ENCODE measurements at regions not wholly inside any gene's neighbourhood (a gene's known extent, or its start where the extent isn't known, plus 50 kb on each side); places are given as distances from the start of the nearest gene placed in this dataset.
"Not testable (repeated sequence)": the region's sequence is repeated elsewhere in the genome, so short reads cannot be mapped to it uniquely, and the experiment has no call there.

- no peak overlapping the region for H3K27ac ChIP-seq (ENCODE audit: low read length)
- no peaks in the 10 kb centered on the region for H3K9me3 ChIP-seq
- Mint-ChIP-seq H3K27me3 (no peaks in the 10 kb centered on the region), H3K9me3 (peaks cover 7 to 27% (median 20%) of the 10 kb centered on the region in 3 donors), H3K27ac (no peak overlapping the region), H3K36me3 (no peaks in the 10 kb centered on the region), H3K4me1 (no peaks in the 10 kb centered on the region), H3K4me3 (no peak overlapping the region)
- no peak overlapping the region for H3K4me3 ChIP-seq (ENCODE audit: control insufficient read depth in 1 of 2, extremely low read depth in 1 of 2, low read length in 1 of 2)
- DNase-seq (no peak), ATAC-seq (replicated peaks in 1 of 4) (no peak)
- CTCF ChIA-PET = no interaction called here
- no peaks in the 10 kb centered on the region for H3K4me1 ChIP-seq (ENCODE audit: control insufficient read depth in 1 of 2, extremely low read depth in 1 of 2, insufficient read depth in 2 of 2, low read length in 2 of 2)
- H3K36me3 ChIP-seq (ENCODE audit: control insufficient read depth in 2 of 2, extremely low read depth in 1 of 2, insufficient read depth in 1 of 2, low read length in 1 of 2) = no peaks in the 10 kb centered on the region
- H3K27me3 ChIP-seq (replicated peaks in 1 of 2; ENCODE audit: control insufficient read depth in 2 of 2, extremely low read depth in 1 of 2, insufficient read depth in 2 of 2, low read length in 1 of 2) = no peaks in the 10 kb centered on the region
- POLR2A ChIA-PET = no interaction called here
Observed at GRCh38 chr11:92053216-92053615, 171.4 kb upstream of the FAT3 start.

GRCh38 chr11:92050305-92050704 lies 174.3 kb upstream of the FAT3 start:
- ChIA-PET POLR2A (no interaction called here), CTCF (no interaction called here)
- H3K4me1 ChIP-seq (ENCODE audit: control insufficient read depth in 1 of 2, extremely low read depth in 1 of 2, insufficient read depth in 2 of 2, low read length in 2 of 2) = no peaks in the 10 kb centered on the region
- H3K9me3 ChIP-seq = no peaks in the 10 kb centered on the region
- Mint-ChIP-seq H3K27ac (no peak overlapping the region), H3K36me3 (no peaks in the 10 kb centered on the region), H3K4me3 (no peak overlapping the region), H3K4me1 (no peaks in the 10 kb centered on the region), H3K27me3 (no peaks in the 10 kb centered on the region), H3K9me3 (peaks cover 5 to 17% (median 11%) of the 10 kb centered on the region in 3 donors)
- H3K36me3 ChIP-seq (ENCODE audit: control insufficient read depth in 2 of 2, extremely low read depth in 1 of 2, insufficient read depth in 1 of 2, low read length in 1 of 2) = no peaks in the 10 kb centered on the region
- no peak for ATAC-seq (replicated peaks in 1 of 4)
- no peak overlapping the region for H3K27ac ChIP-seq (ENCODE audit: low read length)
- 83% methylated on average over 1 of the region's 2 CpGs for WGBS (ENCODE audit: insufficient coverage)
- DNase-seq = no peak
- H3K4me3 ChIP-seq (ENCODE audit: control insufficient read depth in 1 of 2, extremely low read depth in 1 of 2, low read length in 1 of 2) = no peak overlapping the region
- H3K27me3 ChIP-seq (replicated peaks in 1 of 2; ENCODE audit: control insufficient read depth in 2 of 2, extremely low read depth in 1 of 2, insufficient read depth in 2 of 2, low read length in 1 of 2) = no peaks in the 10 kb centered on the region

- Histone ChIP-seq H3K27ac (ENCODE audit: low read length) (no peak overlapping the region), H3K27me3 (replicated peaks in 1 of 2; ENCODE audit: control insufficient read depth in 2 of 2, extremely low read depth in 1 of 2, insufficient read depth in 2 of 2, low read length in 1 of 2) (no peaks in the 10 kb centered on the region), H3K9me3 (no peaks in the 10 kb centered on the region), H3K36me3 (ENCODE audit: control insufficient read depth in 2 of 2, extremely low read depth in 1 of 2, insufficient read depth in 1 of 2, low read length in 1 of 2) (no peaks in the 10 kb centered on the region), H3K4me1 (ENCODE audit: control insufficient read depth in 1 of 2, extremely low read depth in 1 of 2, insufficient read depth in 2 of 2, low read length in 2 of 2) (no peaks in the 10 kb centered on the region), H3K4me3 (ENCODE audit: control insufficient read depth in 1 of 2, extremely low read depth in 1 of 2, low read length in 1 of 2) (no peak overlapping the region)
- H3K4me3 Mint-ChIP-seq = no peak overlapping the region
- POLR2A ChIA-PET = no interaction called here
- no peak for ATAC-seq (replicated peaks in 1 of 4)
- CTCF ChIA-PET = no interaction called here
- no peaks in the 10 kb centered on the region for H3K4me1 Mint-ChIP-seq
- no CpG with 5 or more reads among the region's 1 CpG for WGBS (ENCODE audit: insufficient coverage)
- H3K36me3 Mint-ChIP-seq = no peaks in the 10 kb centered on the region
- no peak for DNase-seq
- no peaks in the 10 kb centered on the region for H3K27me3 Mint-ChIP-seq
- no peak overlapping the region for H3K27ac Mint-ChIP-seq
- H3K9me3 Mint-ChIP-seq = peaks cover 5 to 22% (median 7%) of the 10 kb centered on the region in 3 donors
Observed at GRCh38 chr11:92048415-92048814, 176.2 kb upstream of the FAT3 start.

- Histone ChIP-seq H3K36me3 (ENCODE audit: control insufficient read depth in 2 of 2, extremely low read depth in 1 of 2, insufficient read depth in 1 of 2, low read length in 1 of 2) (no peaks in the 10 kb centered on the region), H3K4me1 (ENCODE audit: control insufficient read depth in 1 of 2, extremely low read depth in 1 of 2, insufficient read depth in 2 of 2, low read length in 2 of 2) (no peaks in the 10 kb centered on the region), H3K4me3 (ENCODE audit: control insufficient read depth in 1 of 2, extremely low read depth in 1 of 2, low read length in 1 of 2) (no peak overlapping the region), H3K9me3 (no peaks in the 10 kb centered on the region), H3K27me3 (replicated peaks in 1 of 2; ENCODE audit: control insufficient read depth in 2 of 2, extremely low read depth in 1 of 2, insufficient read depth in 2 of 2, low read length in 1 of 2) (no peaks in the 10 kb centered on the region), H3K27ac (ENCODE audit: low read length) (no peak overlapping the region)
- no peak for DNase-seq
- Mint-ChIP-seq H3K36me3 (no peaks in the 10 kb centered on the region), H3K9me3 (peaks cover 6 to 19% (median 9%) of the 10 kb centered on the region in 3 donors), H3K4me1 (no peaks in the 10 kb centered on the region), H3K27ac (no peak overlapping the region), H3K4me3 (no peak overlapping the region), H3K27me3 (no peaks in the 10 kb centered on the region)
- ChIA-PET POLR2A (no interaction called here), CTCF (no interaction called here)
- no peak for ATAC-seq (replicated peaks in 1 of 4)
Observed at GRCh38 chr11:92046103-92046502, 178.5 kb upstream of the FAT3 start.

- H3K27ac Mint-ChIP-seq = no peak overlapping the region
Observed at GRCh38 chr11:92045301-92045700, 179.3 kb upstream of the FAT3 start.

GRCh38 chr11:92035488-92035887 lies 189.1 kb upstream of the FAT3 start:
- Mint-ChIP-seq H3K27me3 (no peaks in the 10 kb centered on the region), H3K36me3 (no peaks in the 10 kb centered on the region), H3K4me3 (no peak overlapping the region), H3K27ac (no peak overlapping the region), H3K9me3 (peaks cover 10 to 13% (median 12%) of the 10 kb centered on the region in 3 donors), H3K4me1 (no peaks in the 10 kb centered on the region)
- Histone ChIP-seq H3K27me3 (replicated peaks in 1 of 2; ENCODE audit: control insufficient read depth in 2 of 2, extremely low read depth in 1 of 2, insufficient read depth in 2 of 2, low read length in 1 of 2) (no peaks in the 10 kb centered on the region), H3K4me3 (ENCODE audit: control insufficient read depth in 1 of 2, extremely low read depth in 1 of 2, low read length in 1 of 2) (no peak overlapping the region), H3K4me1 (ENCODE audit: control insufficient read depth in 1 of 2, extremely low read depth in 1 of 2, insufficient read depth in 2 of 2, low read length in 2 of 2) (no peaks in the 10 kb centered on the region), H3K9me3 (no peaks in the 10 kb centered on the region), H3K27ac (ENCODE audit: low read length) (no peak overlapping the region), H3K36me3 (ENCODE audit: control insufficient read depth in 2 of 2, extremely low read depth in 1 of 2, insufficient read depth in 1 of 2, low read length in 1 of 2) (no peaks in the 10 kb centered on the region)
- ATAC-seq (replicated peaks in 1 of 4) (no peak), DNase-seq (no peak)
- 80% methylated on average over 1 of the region's 1 CpG for WGBS (ENCODE audit: insufficient coverage)
- POLR2A ChIA-PET = no interaction called here
- CTCF ChIA-PET = no interaction called here

More at GRCh38 chr11:92045301-92045700, 179.3 kb upstream of the FAT3 start:
- Mint-ChIP-seq H3K4me1 (no peaks in the 10 kb centered on the region), H3K9me3 (peaks cover 6 to 17% (median 9%) of the 10 kb centered on the region in 3 donors), H3K27me3 (no peaks in the 10 kb centered on the region), H3K4me3 (no peak overlapping the region), H3K36me3 (no peaks in the 10 kb centered on the region)
- Histone ChIP-seq H3K9me3 (no peaks in the 10 kb centered on the region), H3K27ac (ENCODE audit: low read length) (no peak overlapping the region), H3K4me3 (ENCODE audit: control insufficient read depth in 1 of 2, extremely low read depth in 1 of 2, low read length in 1 of 2) (no peak overlapping the region), H3K27me3 (replicated peaks in 1 of 2; ENCODE audit: control insufficient read depth in 2 of 2, extremely low read depth in 1 of 2, insufficient read depth in 2 of 2, low read length in 1 of 2) (no peaks in the 10 kb centered on the region), H3K4me1 (ENCODE audit: control insufficient read depth in 1 of 2, extremely low read depth in 1 of 2, insufficient read depth in 2 of 2, low read length in 2 of 2) (no peaks in the 10 kb centered on the region), H3K36me3 (ENCODE audit: control insufficient read depth in 2 of 2, extremely low read depth in 1 of 2, insufficient read depth in 1 of 2, low read length in 1 of 2) (no peaks in the 10 kb centered on the region)
- ATAC-seq (replicated peaks in 1 of 4) (no peak), DNase-seq (no peak)
- ChIA-PET POLR2A (no interaction called here), CTCF (no interaction called here)

- H3K27ac Mint-ChIP-seq; DNase-seq; ATAC-seq (replicated peaks in 1 of 4); H3K27me3 ChIP-seq (replicated peaks in 1 of 2; ENCODE audit: control insufficient read depth in 2 of 2, extremely low read depth in 1 of 2, insufficient read depth in 2 of 2, low read length in 1 of 2); H3K36me3 ChIP-seq (ENCODE audit: control insufficient read depth in 2 of 2, extremely low read depth in 1 of 2, insufficient read depth in 1 of 2, low read length in 1 of 2); POLR2A ChIA-PET; H3K27me3 Mint-ChIP-seq; CTCF ChIA-PET; H3K4me1 ChIP-seq (ENCODE audit: control insufficient read depth in 1 of 2, extremely low read depth in 1 of 2, insufficient read depth in 2 of 2, low read length in 2 of 2); H3K4me3 Mint-ChIP-seq; H3K4me3 ChIP-seq (ENCODE audit: control insufficient read depth in 1 of 2, extremely low read depth in 1 of 2, low read length in 1 of 2); H3K4me1 Mint-ChIP-seq; H3K36me3 Mint-ChIP-seq; H3K9me3 ChIP-seq; H3K27ac ChIP-seq (ENCODE audit: low read length): not testable (repeated sequence)
- H3K9me3 Mint-ChIP-seq = peaks cover 4 to 17% (median 14%) of the 10 kb centered on the region in 3 donors
- WGBS (ENCODE audit: insufficient coverage) = 92% methylated on average over 15 of the region's 16 CpGs
Observed at GRCh38 chr11:92027136-92027535, 197.5 kb upstream of the FAT3 start.
